ENCODE measurements at regions not wholly inside any gene's neighbourhood (a gene's known extent, or its start where the extent isn't known, plus 50 kb on each side); places are given as distances from the start of the nearest gene placed in this dataset.

DNA sequence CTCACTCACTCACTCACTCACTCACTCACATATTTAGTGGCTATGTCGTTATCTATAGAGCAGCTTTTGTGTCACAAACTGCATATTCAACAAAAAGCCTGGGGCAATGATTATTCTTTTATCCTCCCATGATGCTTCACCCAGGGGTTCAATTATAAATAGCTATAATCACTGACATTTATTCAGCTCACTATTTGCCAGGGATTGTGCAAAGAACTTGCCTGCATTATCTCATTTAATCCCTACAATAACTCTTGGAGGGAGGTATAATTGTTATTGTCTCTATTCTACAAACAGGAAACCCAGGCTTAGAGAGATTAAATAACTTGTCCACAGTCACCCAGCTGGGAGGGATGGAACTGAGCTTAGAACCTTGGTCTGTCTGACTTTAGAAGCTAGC lies 298.0 kb upstream of the MSX2 start:
- TF ChIP-seq, protein P1, sequence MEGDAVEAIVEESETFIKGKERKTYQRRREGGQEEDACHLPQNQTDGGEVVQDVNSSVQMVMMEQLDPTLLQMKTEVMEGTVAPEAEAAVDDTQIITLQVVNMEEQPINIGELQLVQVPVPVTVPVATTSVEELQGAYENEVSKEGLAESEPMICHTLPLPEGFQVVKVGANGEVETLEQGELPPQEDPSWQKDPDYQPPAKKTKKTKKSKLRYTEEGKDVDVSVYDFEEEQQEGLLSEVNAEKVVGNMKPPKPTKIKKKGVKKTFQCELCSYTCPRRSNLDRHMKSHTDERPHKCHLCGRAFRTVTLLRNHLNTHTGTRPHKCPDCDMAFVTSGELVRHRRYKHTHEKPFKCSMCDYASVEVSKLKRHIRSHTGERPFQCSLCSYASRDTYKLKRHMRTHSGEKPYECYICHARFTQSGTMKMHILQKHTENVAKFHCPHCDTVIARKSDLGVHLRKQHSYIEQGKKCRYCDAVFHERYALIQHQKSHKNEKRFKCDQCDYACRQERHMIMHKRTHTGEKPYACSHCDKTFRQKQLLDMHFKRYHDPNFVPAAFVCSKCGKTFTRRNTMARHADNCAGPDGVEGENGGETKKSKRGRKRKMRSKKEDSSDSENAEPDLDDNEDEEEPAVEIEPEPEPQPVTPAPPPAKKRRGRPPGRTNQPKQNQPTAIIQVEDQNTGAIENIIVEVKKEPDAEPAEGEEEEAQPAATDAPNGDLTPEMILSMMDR (IDR thresholded peaks at IDR 0.05; ENCODE audit: unreplicated experiment in 3 of 3), result no peak
- H3K27ac Mint-ChIP-seq, result no peak overlapping the region

DNA sequence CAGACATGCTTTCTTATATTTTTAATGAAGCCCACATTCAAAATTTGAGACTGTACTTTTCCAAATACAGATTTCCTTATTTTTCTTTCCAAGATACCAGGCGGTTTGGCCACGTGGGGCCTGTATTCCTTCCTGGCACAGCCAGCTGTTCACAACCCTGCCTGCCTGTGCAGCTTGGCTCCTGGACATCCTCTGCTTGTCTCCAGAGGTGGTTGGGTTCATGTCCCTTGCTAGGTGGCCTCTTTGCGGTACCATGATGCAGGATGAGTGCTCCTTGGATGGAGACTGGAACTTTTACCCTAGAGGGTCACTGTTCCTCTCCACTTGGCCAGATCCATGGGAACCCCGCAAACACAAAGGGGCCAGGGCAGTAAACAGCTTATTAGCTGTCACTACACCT lies 297.5 kb upstream of the MSX2 start:
- Mint-ChIP-seq H3K36me3 (ENCODE audit: low read depth) (no peaks in the 10 kb centered on the region), H3K4me1 (peaks cover 31% of the 10 kb centered on the region), H3K27me3 (ENCODE audit: low read depth) (peaks cover 13% of the 10 kb centered on the region), H3K27ac (no peak overlapping the region), H3K4me3 (no peak overlapping the region), H3K9me3 (no peaks in the 10 kb centered on the region)
- TF ChIP-seq, protein P1 (IDR thresholded peaks at IDR 0.05; ENCODE audit: unreplicated experiment in 3 of 3), result no peak

More for the DNA sequence above, 298.0 kb upstream of the MSX2 start:
- Mint-ChIP-seq H3K4me1 (peaks cover 34% of the 10 kb centered on the region), H3K9me3 (no peaks in the 10 kb centered on the region), H3K36me3 (ENCODE audit: low read depth) (no peaks in the 10 kb centered on the region), H3K27me3 (ENCODE audit: low read depth) (peaks cover 16% of the 10 kb centered on the region), H3K4me3 (no peak overlapping the region)

DNA sequence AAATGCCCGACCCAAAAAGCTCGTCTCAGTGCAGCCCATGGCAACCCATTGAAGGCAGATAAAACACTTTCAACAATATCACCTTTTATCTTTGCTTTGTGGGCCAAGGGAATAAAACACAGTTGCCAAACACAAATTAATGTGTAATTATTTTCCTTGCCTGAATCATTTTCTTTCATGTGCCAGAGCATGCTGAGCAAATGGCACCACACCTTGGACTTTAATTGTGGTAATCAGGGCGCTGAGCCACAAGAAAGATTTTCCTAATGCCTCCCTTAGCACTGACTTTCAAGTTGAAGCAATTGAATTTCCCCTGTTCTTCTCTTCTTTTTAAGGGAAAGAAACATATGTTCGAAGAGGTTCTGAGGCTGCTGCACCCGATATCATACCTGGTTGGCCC lies 297.1 kb upstream of the MSX2 start:
- TF ChIP-seq, protein P1 (IDR thresholded peaks at IDR 0.05; ENCODE audit: unreplicated experiment in 3 of 3), result no peak
- Mint-ChIP-seq H3K36me3 (ENCODE audit: low read depth) (no peaks in the 10 kb centered on the region), H3K27ac (no peak overlapping the region), H3K27me3 (ENCODE audit: low read depth) (peaks cover 10% of the 10 kb centered on the region), H3K4me1 (peaks cover 31% of the 10 kb centered on the region), H3K9me3 (no peaks in the 10 kb centered on the region), H3K4me3 (no peak overlapping the region)

DNA sequence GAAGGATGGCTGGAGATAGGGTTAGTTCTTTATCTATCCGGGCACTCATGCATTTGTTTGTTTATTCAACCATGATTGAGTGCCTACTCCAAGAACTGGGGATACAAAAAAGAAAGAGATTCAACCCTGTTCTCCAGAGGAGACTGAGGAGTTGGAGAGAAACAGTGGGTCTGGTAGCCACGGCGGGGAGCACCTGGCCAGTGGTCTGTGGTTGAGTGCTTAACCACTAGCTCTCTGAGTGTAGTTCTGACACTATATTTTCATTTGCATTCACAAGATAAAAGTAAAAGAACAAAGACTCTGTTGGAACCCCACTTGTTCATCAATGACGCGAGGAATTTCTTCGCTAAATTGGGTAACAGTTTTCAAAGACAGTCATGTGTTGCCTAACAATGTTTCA lies 295.5 kb upstream of the MSX2 start:
- TF ChIP-seq, protein P1 (IDR thresholded peaks at IDR 0.05; ENCODE audit: unreplicated experiment in 3 of 3), result no peak
- Mint-ChIP-seq H3K36me3 (ENCODE audit: low read depth) (no peaks in the 10 kb centered on the region), H3K27me3 (ENCODE audit: low read depth) (peaks cover 14% of the 10 kb centered on the region), H3K4me1 (peaks cover 23% of the 10 kb centered on the region), H3K4me3 (no peak overlapping the region), H3K27ac (no peak overlapping the region), H3K9me3 (no peaks in the 10 kb centered on the region)

DNA sequence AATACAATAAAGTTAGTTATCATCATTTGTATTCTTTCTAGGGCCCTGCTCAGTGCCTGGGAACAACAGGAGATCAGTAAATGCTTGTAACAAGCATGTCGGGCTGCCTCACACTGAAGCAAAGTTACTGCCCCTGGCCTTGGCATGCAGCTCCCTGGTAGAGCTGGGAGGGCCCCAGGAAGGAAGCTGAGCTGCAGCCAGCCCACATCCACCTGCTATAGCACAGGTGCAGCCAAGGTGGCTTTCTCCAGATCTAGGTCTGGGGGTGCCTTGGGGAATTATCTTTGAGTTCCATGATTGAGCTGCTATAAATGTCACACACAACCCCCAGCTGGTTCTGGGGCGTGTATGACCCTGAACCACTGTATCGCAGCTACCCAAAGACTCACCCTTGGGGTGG lies 293.4 kb upstream of the MSX2 start:
- no peak overlapping the region for H3K27ac Mint-ChIP-seq
- no peaks in the 10 kb centered on the region for H3K9me3 Mint-ChIP-seq
- no peak overlapping the region for H3K4me3 Mint-ChIP-seq
- no peaks in the 10 kb centered on the region for H3K36me3 Mint-ChIP-seq (ENCODE audit: low read depth)
- H3K4me1 Mint-ChIP-seq, result peaks cover 4% of the 10 kb centered on the region
- TF ChIP-seq, protein P1 (IDR thresholded peaks at IDR 0.05; ENCODE audit: unreplicated experiment in 3 of 3), result no peak
- peaks cover 14% of the 10 kb centered on the region for H3K27me3 Mint-ChIP-seq (ENCODE audit: low read depth)

DNA sequence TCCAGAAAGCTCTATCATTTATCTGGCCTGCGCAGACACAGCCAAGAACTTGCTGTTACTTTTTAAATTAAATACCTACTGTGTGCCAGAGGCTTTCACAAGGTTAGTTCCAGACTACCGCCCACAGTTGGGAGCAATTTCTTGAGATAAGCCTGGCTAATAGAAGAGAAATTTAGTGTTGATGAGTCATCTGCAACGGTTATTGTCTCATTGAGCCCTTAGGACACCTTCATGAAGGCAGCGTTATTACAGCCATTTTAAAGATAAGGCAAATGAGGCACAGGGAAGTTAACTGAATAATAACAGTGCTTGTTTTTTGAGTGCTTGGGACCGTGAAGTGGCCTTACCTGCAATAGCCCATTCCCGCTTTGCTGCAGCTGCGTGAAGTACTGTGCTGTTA lies 292.9 kb upstream of the MSX2 start:
- no peak overlapping the region for H3K27ac Mint-ChIP-seq
- H3K27me3 Mint-ChIP-seq (ENCODE audit: low read depth), result peaks cover 10% of the 10 kb centered on the region
- TF ChIP-seq, protein P1 (IDR thresholded peaks at IDR 0.05; ENCODE audit: unreplicated experiment in 3 of 3), result no peak
- H3K4me3 Mint-ChIP-seq, result no peak overlapping the region
- no peaks in the 10 kb centered on the region for H3K36me3 Mint-ChIP-seq (ENCODE audit: low read depth)
- no peaks in the 10 kb centered on the region for H3K9me3 Mint-ChIP-seq
- no peaks in the 10 kb centered on the region for H3K4me1 Mint-ChIP-seq

Measured in nephron (organoid).